Right atrium auricular region (tissue), 2 donors: ENCODE measurements at regions not wholly inside any gene's neighbourhood (a gene's known extent, or its start where the extent isn't known, plus 50 kb on each side); places are given as distances from the start of the nearest gene placed in this dataset.

Source experiments
- DNase-seq: peaks from one replicate; pipeline ENCODE4 v3.0.0-alpha.2; 2019; ENCODE audit warnings: low spot score
- H3K27ac ChIP-seq, 2 donors: fragments of 200-600 bp; sonication (generic); 1 replicate in 1 of 2; 2 replicates in 1 of 2; pipeline ENCODE4 v1.5.1; 2016 to 2019
- H3K27me3 ChIP-seq, 2 donors: fragments of 200-600 bp; sonication (generic); one replicate each; pipeline versions ENCODE4 v1.5.1 to v1.6.0; 2017 to 2019
- H3K36me3 ChIP-seq: fragments of 200-600 bp; sonication (generic); one replicate; pipeline ENCODE4 v1.5.1; 2016
- H3K4me1 ChIP-seq, 2 donors: fragments of 200-600 bp; sonication (generic); one replicate each; pipeline versions ENCODE4 v1.5.1 to v1.6.0; 2017 to 2019
- H3K4me3 ChIP-seq, 2 donors: fragments of 200-600 bp; sonication (generic); 1 replicate in 1 of 2; 2 replicates in 1 of 2; pipeline ENCODE4 v1.5.1; 2017 to 2019; ENCODE audit warnings: mild to moderate bottlenecking in 1 of 2, moderate library complexity in 1 of 2
- H3K9me3 ChIP-seq, 2 donors: fragments of 200-600 bp; sonication (generic); one replicate each; pipeline ENCODE4 v1.5.1; 2019
- CTCF ChIP-seq, 2 donors: fragments of 200-600 bp; sonication (generic); IDR thresholded peaks; one replicate each; pipeline ENCODE4 v1.5.1; 2019; ENCODE audit warnings: antibody characterized with exemption in 2 of 2

GRCh38 chr3:106168962-106169750 is 300.3 kb upstream of the CBLB start:
- Histone ChIP-seq H3K36me3 (no peaks in the 10 kb centered on the region), H3K27me3 (no peaks in the 10 kb centered on the region), H3K4me3 (no peak overlapping the region), H3K27ac (no peak overlapping the region), H3K4me1 (no peaks in the 10 kb centered on the region), H3K9me3 (no peaks in the 10 kb centered on the region)
- TF ChIP-seq CTCF (IDR thresholded peaks at IDR 0.05), result no peak
- no peak for DNase-seq

GRCh38 chr3:106170636-106171035 is 301.8 kb upstream of the CBLB start:
- TF ChIP-seq CTCF (IDR thresholded peaks at IDR 0.05), result no peak
- no peak for DNase-seq
- H3K27me3 ChIP-seq, result no peaks in the 10 kb centered on the region
- H3K27ac ChIP-seq, result no peak overlapping the region
- no peak overlapping the region for H3K4me3 ChIP-seq
- no peaks in the 10 kb centered on the region for H3K4me1 ChIP-seq
- no peaks in the 10 kb centered on the region for H3K9me3 ChIP-seq
- H3K36me3 ChIP-seq, result no peaks in the 10 kb centered on the region

- no peak for TF ChIP-seq CTCF (IDR thresholded peaks at IDR 0.05)
- Histone ChIP-seq H3K27me3 (no peaks in the 10 kb centered on the region), H3K36me3 (no peaks in the 10 kb centered on the region), H3K4me3 (no peak overlapping the region), H3K4me1 (peaks cover 0 to 7% of the 10 kb centered on the region in 2 donors), H3K9me3 (no peaks in the 10 kb centered on the region), H3K27ac (no peak overlapping the region)
- no peak for DNase-seq
Observed at GRCh38 chr3:106172101-106172500, 303.3 kb upstream of the CBLB start.

- H3K27ac ChIP-seq, result no peak overlapping the region
- no peak overlapping the region for H3K4me3 ChIP-seq
- no peaks in the 10 kb centered on the region for H3K27me3 ChIP-seq
- H3K4me1 ChIP-seq, result peaks cover 0 to 7% of the 10 kb centered on the region in 2 donors
- no peak for DNase-seq
- TF ChIP-seq CTCF (IDR thresholded peaks at IDR 0.05), result no peak
- H3K36me3 ChIP-seq, result no peaks in the 10 kb centered on the region
- H3K9me3 ChIP-seq, result no peaks in the 10 kb centered on the region
Observed at GRCh38 chr3:106172780-106173179, 304.0 kb upstream of the CBLB start.

GRCh38 chr3:106175276-106175675 is 306.5 kb upstream of the CBLB start:
- no peaks in the 10 kb centered on the region for H3K27me3 ChIP-seq
- H3K9me3 ChIP-seq, result no peaks in the 10 kb centered on the region
- H3K27ac ChIP-seq, result no peak overlapping the region
- no peak for DNase-seq
- TF ChIP-seq CTCF (IDR thresholded peaks at IDR 0.05), result no peak
- H3K36me3 ChIP-seq, result no peaks in the 10 kb centered on the region
- no peak overlapping the region for H3K4me3 ChIP-seq
- H3K4me1 ChIP-seq, result peaks cover 0 to 7% of the 10 kb centered on the region in 2 donors

GRCh38 chr3:106176734-106177133 is 307.9 kb upstream of the CBLB start:
- no peak overlapping the region for H3K27ac ChIP-seq
- no peaks in the 10 kb centered on the region for H3K9me3 ChIP-seq
- H3K27me3 ChIP-seq, result no peaks in the 10 kb centered on the region
- no peak for TF ChIP-seq CTCF (IDR thresholded peaks at IDR 0.05)
- H3K4me3 ChIP-seq, result no peak overlapping the region
- H3K36me3 ChIP-seq, result no peaks in the 10 kb centered on the region
- no peak for DNase-seq
- H3K4me1 ChIP-seq, result peaks cover 0 to 7% of the 10 kb centered on the region in 2 donors
